ENCODE measurements at regions not wholly inside any gene's neighbourhood (a gene's known extent, or its start where the extent isn't known, plus 50 kb on each side); places are given as distances from the start of the nearest gene placed in this dataset.

GRCh38 chr13:39918620-39919236, 263.3 kb downstream of the COG6 start:
- TF ChIP-seq, protein P1, sequence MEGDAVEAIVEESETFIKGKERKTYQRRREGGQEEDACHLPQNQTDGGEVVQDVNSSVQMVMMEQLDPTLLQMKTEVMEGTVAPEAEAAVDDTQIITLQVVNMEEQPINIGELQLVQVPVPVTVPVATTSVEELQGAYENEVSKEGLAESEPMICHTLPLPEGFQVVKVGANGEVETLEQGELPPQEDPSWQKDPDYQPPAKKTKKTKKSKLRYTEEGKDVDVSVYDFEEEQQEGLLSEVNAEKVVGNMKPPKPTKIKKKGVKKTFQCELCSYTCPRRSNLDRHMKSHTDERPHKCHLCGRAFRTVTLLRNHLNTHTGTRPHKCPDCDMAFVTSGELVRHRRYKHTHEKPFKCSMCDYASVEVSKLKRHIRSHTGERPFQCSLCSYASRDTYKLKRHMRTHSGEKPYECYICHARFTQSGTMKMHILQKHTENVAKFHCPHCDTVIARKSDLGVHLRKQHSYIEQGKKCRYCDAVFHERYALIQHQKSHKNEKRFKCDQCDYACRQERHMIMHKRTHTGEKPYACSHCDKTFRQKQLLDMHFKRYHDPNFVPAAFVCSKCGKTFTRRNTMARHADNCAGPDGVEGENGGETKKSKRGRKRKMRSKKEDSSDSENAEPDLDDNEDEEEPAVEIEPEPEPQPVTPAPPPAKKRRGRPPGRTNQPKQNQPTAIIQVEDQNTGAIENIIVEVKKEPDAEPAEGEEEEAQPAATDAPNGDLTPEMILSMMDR (IDR thresholded peaks at IDR 0.05; ENCODE audit: insufficient read depth, low read depth, low read length) = no peak
- no peak for TF ChIP-seq EZH2 (IDR thresholded peaks at IDR 0.05; ENCODE audit: insufficient read depth, low read length)

Data from astrocyte (in vitro differentiated cells and primary cell).